PC-3 (cell line): ENCODE measurements at regions not wholly inside any gene's neighbourhood (a gene's known extent, or its start where the extent isn't known, plus 50 kb on each side); places are given as distances from the start of the nearest gene placed in this dataset.

ENCODE experiments used
- CTCF ChIP-seq: fragments of 300-600 bp; sonication (generic); conservative IDR thresholded peaks from 2 replicates; pipeline ENCODE4 v1.5.1; 2017; ENCODE audit warnings: antibody characterized with exemption, low read depth, mild to moderate bottlenecking, low read length
- EZH2 ChIP-seq: fragments of 300-600 bp; sonication (generic); IDR thresholded peaks from one replicate; pipeline ENCODE4 v1.6.1; 2017; ENCODE audit warnings: antibody characterized with exemption, mild to moderate bottlenecking, low read length; ENCODE audit not compliant: unreplicated experiment

DNA sequence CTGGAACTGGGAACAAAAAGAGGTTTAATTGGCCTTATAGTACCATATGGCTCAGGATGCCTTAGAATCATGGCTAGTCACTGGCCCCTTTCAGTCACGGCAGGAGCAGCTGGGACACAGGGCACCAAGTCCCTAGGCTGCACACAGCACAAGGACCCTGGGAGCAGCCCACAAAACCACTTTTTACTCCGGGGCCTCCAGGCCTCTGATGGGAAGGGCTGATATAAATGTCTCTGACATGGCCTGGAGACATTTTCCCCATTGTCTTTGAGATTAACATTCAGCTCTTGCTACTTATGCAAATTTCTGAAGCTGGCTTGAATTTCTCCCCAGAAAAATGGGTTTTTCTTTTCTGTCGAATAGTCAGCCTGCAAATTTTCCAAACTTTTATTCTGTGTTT lies 1026.4 kb upstream of the COX7C start:
- TF ChIP-seq CTCF = no peak
- TF ChIP-seq EZH2 = no peak
